GM12873 (cell line): ENCODE measurements at regions not wholly inside any gene's neighbourhood (a gene's known extent, or its start where the extent isn't known, plus 50 kb on each side); places are given as distances from the start of the nearest gene placed in this dataset.

Source experiments
- CTCF ChIP-seq: IDR thresholded peaks from 2 replicates; pipeline ENCODE4 v1.5.1; 2012; ENCODE audit warnings: low read depth, mild to moderate bottlenecking, moderate library complexity, low read length, control low read depth; ENCODE audit not compliant: insufficient read depth; ENCODE audit errors: missing control alignments

GRCh38 chr5:158060212-158060611 is 201.3 kb upstream of the CLINT1 start:
- no peak for TF ChIP-seq CTCF

GRCh38 chr5:158058208-158059120 is 199.5 kb upstream of the CLINT1 start:
- TF ChIP-seq CTCF: no peak

- TF ChIP-seq CTCF: no peak
Measured at GRCh38 chr5:158056130-158056825, 197.3 kb upstream of the CLINT1 start.

- TF ChIP-seq CTCF: no peak
Measured at GRCh38 chr5:158055111-158055501, 196.2 kb upstream of the CLINT1 start.

- TF ChIP-seq CTCF: no peak
Measured at GRCh38 chr5:158054223-158055110, 195.5 kb upstream of the CLINT1 start.

- no peak for TF ChIP-seq CTCF
Measured at GRCh38 chr5:158051036-158051435, 192.1 kb upstream of the CLINT1 start.

GRCh38 chr5:158050421-158050820 is 191.5 kb upstream of the CLINT1 start:
- TF ChIP-seq CTCF: no peak
